Forelimb muscle (tissue), 1 donor: ENCODE measurements at regions not wholly inside any gene's neighbourhood (a gene's known extent, or its start where the extent isn't known, plus 50 kb on each side); places are given as distances from the start of the nearest gene placed in this dataset.
"Not testable (repeated sequence)": the region's sequence is repeated elsewhere in the genome, so short reads cannot be mapped to it uniquely, and the experiment has no call there.

Source experiments
- DNase-seq: peaks from one replicate; pipeline ENCODE4 v3.0.0-alpha.2; 2013; ENCODE audit warnings: low read depth

GRCh38 chr1:191752342-191752741 is 405.9 kb upstream of the RGS18 start:
- no peak for DNase-seq

- DNase-seq, result no peak
Measured at GRCh38 chr1:191760016-191760415, 398.2 kb upstream of the RGS18 start.

- no peak for DNase-seq
Measured at GRCh38 chr1:191788551-191788950, 369.7 kb upstream of the RGS18 start.

GRCh38 chr1:191798178-191798577 is 360.1 kb upstream of the RGS18 start:
- no peak for DNase-seq

GRCh38 chr1:191804311-191804710 is 354.0 kb upstream of the RGS18 start:
- DNase-seq, result peak; percentile 14

GRCh38 chr1:191813593-191813992 is 344.7 kb upstream of the RGS18 start:
- not testable (repeated sequence) for DNase-seq

GRCh38 chr1:191818198-191818597 is 340.1 kb upstream of the RGS18 start:
- DNase-seq, result no peak

GRCh38 chr1:191831572-191831971 is 326.7 kb upstream of the RGS18 start:
- DNase-seq, result no peak

- no peak for DNase-seq
Measured at GRCh38 chr1:191839891-191840290, 318.4 kb upstream of the RGS18 start.

GRCh38 chr1:191851799-191852595 is 306.3 kb upstream of the RGS18 start:
- no peak for DNase-seq

GRCh38 chr1:191852907-191853306 is 305.4 kb upstream of the RGS18 start:
- no peak for DNase-seq

GRCh38 chr1:191857600-191857999 is 300.7 kb upstream of the RGS18 start:
- no peak for DNase-seq

GRCh38 chr1:191865479-191865878 is 292.8 kb upstream of the RGS18 start:
- DNase-seq, result no peak

- no peak for DNase-seq
Measured at GRCh38 chr1:191866155-191866554, 292.1 kb upstream of the RGS18 start.

- no peak for DNase-seq
Measured at GRCh38 chr1:191869790-191870312, 288.4 kb upstream of the RGS18 start.

- no peak for DNase-seq
Measured at GRCh38 chr1:191870490-191870889, 287.8 kb upstream of the RGS18 start.

GRCh38 chr1:191875994-191876393 is 282.3 kb upstream of the RGS18 start:
- no peak for DNase-seq

- DNase-seq, result no peak
Measured at GRCh38 chr1:191876631-191877030, 281.6 kb upstream of the RGS18 start.

GRCh38 chr1:191882870-191883269 is 275.4 kb upstream of the RGS18 start:
- no peak for DNase-seq

GRCh38 chr1:191886977-191887376 is 271.3 kb upstream of the RGS18 start:
- DNase-seq, result no peak

- DNase-seq, result no peak
Measured at GRCh38 chr1:191888996-191889622, 269.2 kb upstream of the RGS18 start.

GRCh38 chr1:191889623-191890003 is 268.6 kb upstream of the RGS18 start:
- no peak for DNase-seq

- no peak for DNase-seq
Measured at GRCh38 chr1:191890433-191891088, 267.7 kb upstream of the RGS18 start.
